Head of caudate nucleus (tissue), 42 donors: ENCODE measurements at regions not wholly inside any gene's neighbourhood (a gene's known extent, or its start where the extent isn't known, plus 50 kb on each side); places are given as distances from the start of the nearest gene placed in this dataset.

Experiments used
- DNase-seq, 42 donors: peaks; one replicate each; pipeline versions ENCODE4 v3.0.0 to v3.0.0-alpha.2; 2020 to 2021; ENCODE audit warnings: mixed read lengths in 7 of 42
- intact Hi-C: fragments of 100-400 bp; cut with DNase I; formaldehyde crosslinking; loops from one replicate; pipeline ENCODE4 v1.15.0; 2022

- intact Hi-C loops, result no loop called here
- DNase-seq, result no peak
Observed at GRCh38 chr9:86534572-86535258, 180.5 kb upstream of the TUT7 start.

GRCh38 chr9:86531971-86532640 is 177.9 kb upstream of the TUT7 start:
- DNase-seq, result no peak
- intact Hi-C loops, result no loop called here

- intact Hi-C loops, result no loop called here
- DNase-seq, result no peak
Observed at GRCh38 chr9:86531273-86531970, 177.2 kb upstream of the TUT7 start.

GRCh38 chr9:86529496-86530275 is 175.5 kb upstream of the TUT7 start:
- intact Hi-C loops, result no loop called here

GRCh38 chr9:86526021-86526420 is 171.8 kb upstream of the TUT7 start:
- no peak for DNase-seq
- intact Hi-C loops, result no loop called here

More at GRCh38 chr9:86529496-86530275, 175.5 kb upstream of the TUT7 start:
- DNase-seq, result peak in 4 of 42 donors; percentile 5 to 20 (median 12)

- no peak for DNase-seq
- intact Hi-C loops, result no loop called here
Observed at GRCh38 chr9:86525182-86525581, 171.0 kb upstream of the TUT7 start.

- DNase-seq, result peak in 1 of 42 donors; percentile 28
- intact Hi-C loops, result no loop called here
Observed at GRCh38 chr9:86521977-86522376, 167.8 kb upstream of the TUT7 start.

GRCh38 chr9:86521322-86521721 is 167.1 kb upstream of the TUT7 start:
- no peak for DNase-seq
- intact Hi-C loops, result no loop called here

- no peak for DNase-seq
- intact Hi-C loops, result no loop called here
Observed at GRCh38 chr9:86519066-86519615, 164.9 kb upstream of the TUT7 start.

- DNase-seq, result no peak
- intact Hi-C loops, result no loop called here
Observed at GRCh38 chr9:86517475-86517874, 163.3 kb upstream of the TUT7 start.

- DNase-seq, result no peak
- intact Hi-C loops, result no loop called here
Observed at GRCh38 chr9:86516564-86516963, 162.4 kb upstream of the TUT7 start.

- no peak for DNase-seq
- intact Hi-C loops, result no loop called here
Observed at GRCh38 chr9:86515221-86515620, 161.0 kb upstream of the TUT7 start.

GRCh38 chr9:86513429-86513828 is 159.2 kb upstream of the TUT7 start:
- DNase-seq, result no peak
- intact Hi-C loops, result no loop called here

- no peak for DNase-seq
- intact Hi-C loops, result no loop called here
Observed at GRCh38 chr9:86512929-86513328, 158.7 kb upstream of the TUT7 start.

- DNase-seq, result no peak
- intact Hi-C loops, result no loop called here
Observed at GRCh38 chr9:86511614-86512360, 157.6 kb upstream of the TUT7 start.

GRCh38 chr9:86508208-86508903 is 154.1 kb upstream of the TUT7 start:
- intact Hi-C loops, result no loop called here

GRCh38 chr9:86507212-86507630 is 153.0 kb upstream of the TUT7 start:
- intact Hi-C loops, result no loop called here
- no peak for DNase-seq

More at GRCh38 chr9:86508208-86508903, 154.1 kb upstream of the TUT7 start:
- DNase-seq, result no peak

GRCh38 chr9:86503942-86504341 is 149.7 kb upstream of the TUT7 start:
- intact Hi-C loops, result no loop called here
- no peak for DNase-seq
